ENCODE measurements at regions not wholly inside any gene's neighbourhood (a gene's known extent, or its start where the extent isn't known, plus 50 kb on each side); places are given as distances from the start of the nearest gene placed in this dataset.

DNA sequence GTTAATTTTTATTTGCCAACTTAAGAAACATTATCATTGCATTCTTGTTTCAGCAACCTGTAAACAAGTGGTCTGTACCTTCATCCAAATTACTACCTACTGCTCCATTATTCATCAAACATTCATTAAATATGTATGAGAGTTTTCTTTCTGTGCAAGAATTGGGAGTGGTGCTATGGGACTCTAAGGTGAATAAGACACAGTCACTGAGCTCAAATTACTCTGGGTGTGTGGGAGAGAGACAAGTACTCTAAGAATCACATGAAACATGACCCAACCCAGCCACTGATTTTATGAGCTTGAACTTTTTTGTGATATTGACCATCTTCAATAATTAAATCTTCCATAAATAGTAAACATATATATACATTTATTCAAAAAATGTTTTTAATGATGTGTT lies 227.2 kb upstream of the TP63 start:
- no peak for TF ChIP-seq CTCF (IDR thresholded peaks at IDR 0.05)
- TF ChIP-seq POLR2AphosphoS5 (IDR thresholded peaks at IDR 0.05): no peak
- no peak for TF ChIP-seq EP300 (IDR thresholded peaks at IDR 0.05)
